ENCODE measurements at regions not wholly inside any gene's neighbourhood (a gene's known extent, or its start where the extent isn't known, plus 50 kb on each side); places are given as distances from the start of the nearest gene placed in this dataset.

- DNase-seq (ENCODE audit: low read depth, low spot score): peak; percentile 28
These were observed 64.9 kb downstream of the CD2 start for GRCh38 chr1:116819081-116819480.

GRCh38 chr1:116820369-116820768 is 66.1 kb downstream of the CD2 start:
- DNase-seq (ENCODE audit: low read depth, low spot score): peak; percentile 99

GRCh38 chr1:116821763-116822162 is 67.5 kb downstream of the CD2 start:
- DNase-seq (ENCODE audit: low read depth, low spot score): no peak

GRCh38 chr1:116824631-116825206 is 70.5 kb downstream of the CD2 start:
- DNase-seq (ENCODE audit: low read depth, low spot score): no peak

GRCh38 chr1:116825207-116825719 is 71.0 kb downstream of the CD2 start:
- peak; percentile 33 for DNase-seq (ENCODE audit: low read depth, low spot score)

- no peak for DNase-seq (ENCODE audit: low read depth, low spot score)
These were observed 71.6 kb downstream of the CD2 start for GRCh38 chr1:116825720-116826438.

- no peak for DNase-seq (ENCODE audit: low read depth, low spot score)
These were observed 72.8 kb downstream of the CD2 start for GRCh38 chr1:116826818-116827606.

GRCh38 chr1:116827607-116828105 is 73.4 kb downstream of the CD2 start:
- no peak for DNase-seq (ENCODE audit: low read depth, low spot score)

- no peak for DNase-seq (ENCODE audit: low read depth, low spot score)
These were observed 77.3 kb upstream of the PTGFRN start for GRCh38 chr1:116832308-116832931.

- no peak for DNase-seq (ENCODE audit: low read depth, low spot score)
These were observed 76.7 kb upstream of the PTGFRN start for GRCh38 chr1:116832932-116833578.

- no peak for DNase-seq (ENCODE audit: low read depth, low spot score)
These were observed 76.0 kb upstream of the PTGFRN start for GRCh38 chr1:116833718-116834117.

- no peak for DNase-seq (ENCODE audit: low read depth, low spot score)
These were observed 75.1 kb upstream of the PTGFRN start for GRCh38 chr1:116834595-116834994.

GRCh38 chr1:116835161-116835560 is 74.6 kb upstream of the PTGFRN start:
- no peak for DNase-seq (ENCODE audit: low read depth, low spot score)

GRCh38 chr1:116836099-116836498 is 73.6 kb upstream of the PTGFRN start:
- no peak for DNase-seq (ENCODE audit: low read depth, low spot score)

GRCh38 chr1:116841569-116842344 is 68.0 kb upstream of the PTGFRN start:
- DNase-seq (ENCODE audit: low read depth, low spot score): no peak

GRCh38 chr1:116842654-116843053 is 67.1 kb upstream of the PTGFRN start:
- DNase-seq (ENCODE audit: low read depth, low spot score): no peak

GRCh38 chr1:116844775-116845174 is 64.9 kb upstream of the PTGFRN start:
- no peak for DNase-seq (ENCODE audit: low read depth, low spot score)

GRCh38 chr1:116847190-116847589 is 62.5 kb upstream of the PTGFRN start:
- DNase-seq (ENCODE audit: low read depth, low spot score): no peak

- DNase-seq (ENCODE audit: low read depth, low spot score): peak; percentile 37
These were observed 61.8 kb upstream of the PTGFRN start for GRCh38 chr1:116847688-116848531.

GRCh38 chr1:116850436-116850835 is 59.3 kb upstream of the PTGFRN start:
- no peak for DNase-seq (ENCODE audit: low read depth, low spot score)

Measured in astrocyte of the hippocampus (primary cell).